Sigmoid colon (tissue), 6 donors: ENCODE measurements at regions not wholly inside any gene's neighbourhood (a gene's known extent, or its start where the extent isn't known, plus 50 kb on each side); places are given as distances from the start of the nearest gene placed in this dataset.

ENCODE experiments used
- DNase-seq: peaks from one replicate; pipeline ENCODE4 v3.0.0-alpha.2; 2019
- H3K27ac ChIP-seq, 4 donors: fragments of 200-600 bp; sonication (generic); one replicate each; pipeline ENCODE4 v1.5.1; 2016 to 2019; ENCODE audit warnings: mild to moderate bottlenecking in 1 of 4
- H3K27me3 ChIP-seq, 3 donors: fragments of 200-600 bp; sonication (generic); one replicate each; pipeline ENCODE4 v1.5.1; 2019; ENCODE audit warnings: mild to moderate bottlenecking in 1 of 3
- H3K36me3 ChIP-seq, 4 donors: fragments of 200-600 bp; sonication (generic); one replicate each; pipeline ENCODE4 v1.5.1; 2016 to 2019
- H3K4me1 ChIP-seq, 4 donors: fragments of 200-600 bp; sonication (generic); one replicate each; pipeline ENCODE4 v1.5.1; 2017 to 2019
- H3K4me3 ChIP-seq, 4 donors: fragments of 200-600 bp; sonication (generic); one replicate each; pipeline ENCODE4 v1.5.1; 2017 to 2019; ENCODE audit warnings: mild to moderate bottlenecking in 2 of 4, moderate library complexity in 1 of 4
- H3K9me3 ChIP-seq, 4 donors: fragments of 200-600 bp in 3 of 4; sonication (generic) in 3 of 4; one replicate each; pipeline versions ENCODE4 v1.5.1 to v1.6.1; 2013 to 2019
- CTCF ChIP-seq, 4 experiments: fragments of 450-650 bp in 3 of 4; fragments of 200-600 bp in 1 of 4; IDR thresholded peaks; one replicate each; pipeline ENCODE4 v1.5.1; 2016 to 2019; ENCODE audit warnings: antibody characterized with exemption in 4 of 4, mild to moderate bottlenecking in 3 of 4, moderate library complexity in 2 of 4
- EP300 ChIP-seq, 4 donors: sonication (generic); formaldehyde crosslinking; IDR thresholded peaks; one replicate each; pipeline ENCODE4 v1.6.1; 2017; ENCODE audit warnings: antibody characterized with exemption in 4 of 4
- POLR2A ChIP-seq, 2 donors: fragments of 450-650 bp; IDR thresholded peaks; one replicate each; pipeline ENCODE4 v1.6.1; 2016; ENCODE audit warnings: antibody characterized with exemption in 2 of 2, mild to moderate bottlenecking in 2 of 2, moderate library complexity in 2 of 2
- POLR2AphosphoS5 ChIP-seq, 4 donors: sonication (generic); formaldehyde crosslinking; IDR thresholded peaks; one replicate each; pipeline ENCODE4 v1.6.1; 2017; ENCODE audit warnings: antibody characterized with exemption in 4 of 4
- WGBS, 2 donors: extraction: QIAGEN DNeasy Blood & Tissue Kit; methylation state at CpG; one replicate each; pipeline ENCODE4 v1.1.7; 2013; 5-methylcytosine and 5-hydroxymethylcytosine counted together
- intact Hi-C: fragments of 100-400 bp; cut with DNase I; formaldehyde crosslinking; loops from one replicate; pipeline ENCODE4 v1.15.1; 2023
- donor health status: healthy with polysubstance abuse.
- donor health status: healthy.

DNA sequence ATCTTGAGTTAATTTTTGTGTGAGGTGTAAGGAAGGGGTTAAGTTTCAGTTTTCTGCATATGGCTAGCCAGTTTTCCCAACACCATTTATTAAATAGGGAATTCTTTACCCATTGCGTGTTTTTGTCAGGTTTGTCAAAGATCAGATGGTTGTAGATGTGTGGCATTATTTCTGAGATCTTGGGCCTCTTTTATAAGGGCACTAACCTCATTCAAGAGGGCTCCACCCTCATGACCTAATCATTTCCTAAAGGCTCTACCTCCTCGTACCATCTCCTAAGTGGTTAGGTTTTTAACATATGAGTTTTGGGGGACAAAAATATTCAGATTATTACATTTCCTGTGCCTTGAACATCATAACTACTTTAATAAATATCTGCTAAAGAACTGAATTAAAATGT lies 510.9 kb downstream of the UTRN start:
- intact Hi-C loops: no loop called here
- Histone ChIP-seq H3K4me3 (no peak overlapping the region), H3K4me1 (peaks cover 0 to 8% (median 0%) of the 10 kb centered on the region in 4 donors), H3K27ac (no peak overlapping the region), H3K27me3 (no peaks in the 10 kb centered on the region), H3K36me3 (peaks cover 0 to 13% (median 2%) of the 10 kb centered on the region in 4 donors), H3K9me3 (no peaks in the 10 kb centered on the region)
- DNase-seq: no peak
- TF ChIP-seq POLR2AphosphoS5 (IDR thresholded peaks at IDR 0.05): no peak
- no peak for TF ChIP-seq EP300 (IDR thresholded peaks at IDR 0.05)
- TF ChIP-seq POLR2A (IDR thresholded peaks at IDR 0.05): no peak
- TF ChIP-seq CTCF (IDR thresholded peaks at IDR 0.05): no peak
- WGBS, 2 donors: 95 to 96% methylated on average over 2 of the region's 2 CpGs

DNA sequence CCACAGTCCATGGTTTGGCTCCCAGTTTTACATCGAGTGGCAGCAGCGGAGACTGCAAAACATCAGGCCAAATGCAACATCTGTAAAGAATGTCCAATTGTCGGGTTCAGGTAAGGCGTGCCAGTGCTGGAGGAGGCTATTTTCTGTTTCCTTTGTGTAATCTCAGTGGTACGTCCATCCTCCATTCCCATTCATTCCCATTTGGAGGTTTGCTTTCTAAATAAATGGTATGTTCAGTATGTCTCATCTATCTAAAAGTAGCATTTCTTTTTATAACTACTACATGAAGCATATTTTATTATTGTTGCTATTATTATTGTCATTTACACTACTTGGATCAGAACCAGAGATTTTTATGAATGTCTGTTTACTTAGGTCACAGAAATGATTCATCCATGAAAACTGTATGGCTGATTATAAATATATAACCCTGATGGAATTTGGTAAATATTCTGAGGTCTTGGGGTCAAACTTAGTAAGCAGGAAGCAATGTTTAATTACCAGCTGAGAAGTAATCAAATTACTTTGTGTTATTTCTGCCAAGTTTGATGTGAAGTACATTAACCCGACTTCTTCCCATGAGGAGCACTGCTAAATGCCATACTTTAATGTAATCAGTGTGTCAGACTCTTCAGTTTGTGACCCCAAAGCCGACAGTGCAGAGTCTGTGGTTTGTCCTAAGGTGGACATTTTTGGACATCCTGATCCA lies 512.9 kb downstream of the UTRN start:
- H3K36me3 ChIP-seq: peaks cover 0 to 13% (median 2%) of the 10 kb centered on the region in 4 donors
- WGBS, 2 donors: 86 to 91% methylated on average over 7 of the region's 7 CpGs
- DNase-seq: no peak
- TF ChIP-seq CTCF (IDR thresholded peaks at IDR 0.05) (no peak), EP300 (IDR thresholded peaks at IDR 0.05) (no peak), POLR2A (IDR thresholded peaks at IDR 0.05) (no peak)
- peaks cover 0 to 8% (median 0%) of the 10 kb centered on the region in 4 donors for H3K4me1 ChIP-seq
- intact Hi-C loops: no loop called here
- no peaks in the 10 kb centered on the region for H3K27me3 ChIP-seq
- H3K27ac ChIP-seq: no peak overlapping the region
- H3K4me3 ChIP-seq: no peak overlapping the region
- no peaks in the 10 kb centered on the region for H3K9me3 ChIP-seq

GRCh38 chr6:144804246-144804790 lies 519.2 kb downstream of the UTRN start:
- no peaks in the 10 kb centered on the region for H3K36me3 ChIP-seq
- intact Hi-C loops: no loop called here
- TF ChIP-seq CTCF (IDR thresholded peaks at IDR 0.05): no peak
- TF ChIP-seq POLR2AphosphoS5 (IDR thresholded peaks at IDR 0.05): no peak
- no peak for TF ChIP-seq POLR2A (IDR thresholded peaks at IDR 0.05)
- TF ChIP-seq EP300 (IDR thresholded peaks at IDR 0.05): no peak

GRCh38 chr6:144805049-144805448 lies 519.9 kb downstream of the UTRN start:
- Histone ChIP-seq H3K9me3 (no peaks in the 10 kb centered on the region), H3K36me3 (no peaks in the 10 kb centered on the region), H3K4me3 (no peak overlapping the region), H3K27me3 (no peaks in the 10 kb centered on the region), H3K27ac (no peak overlapping the region), H3K4me1 (no peaks in the 10 kb centered on the region)
- DNase-seq: no peak
- WGBS, 2 donors: 32 to 66% methylated on average over 1 of the region's 1 CpG
- intact Hi-C loops: no loop called here
- TF ChIP-seq CTCF (IDR thresholded peaks at IDR 0.05): no peak
- no peak for TF ChIP-seq EP300 (IDR thresholded peaks at IDR 0.05)
- no peak for TF ChIP-seq POLR2A (IDR thresholded peaks at IDR 0.05)
- TF ChIP-seq POLR2AphosphoS5 (IDR thresholded peaks at IDR 0.05): no peak

More at GRCh38 chr6:144804246-144804790, 519.2 kb downstream of the UTRN start:
- Histone ChIP-seq H3K4me3 (no peak overlapping the region), H3K9me3 (no peaks in the 10 kb centered on the region), H3K27ac (no peak overlapping the region), H3K4me1 (no peaks in the 10 kb centered on the region), H3K27me3 (no peaks in the 10 kb centered on the region)
- DNase-seq: no peak

DNA sequence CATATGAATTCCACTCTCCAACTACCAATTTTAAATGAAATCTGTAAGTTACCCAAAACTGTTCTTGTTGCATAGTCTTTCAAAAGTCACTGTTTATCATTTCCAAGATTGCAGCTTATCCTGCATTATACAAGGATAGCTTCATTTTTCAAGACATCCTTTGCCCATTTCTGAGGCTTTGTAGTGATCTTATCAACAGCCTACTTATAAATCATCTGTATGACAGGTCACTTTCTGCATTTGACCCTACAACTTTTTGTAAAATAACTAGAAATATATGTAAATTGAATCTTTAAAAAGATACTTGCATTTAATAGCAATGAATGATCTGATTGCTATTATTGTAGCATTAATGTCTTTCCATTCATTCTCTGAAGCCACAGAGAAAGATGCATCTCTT lies 521.1 kb downstream of the UTRN start:
- H3K36me3 ChIP-seq: no peaks in the 10 kb centered on the region
- DNase-seq: no peak
- H3K9me3 ChIP-seq: no peaks in the 10 kb centered on the region
- no peak for TF ChIP-seq POLR2AphosphoS5 (IDR thresholded peaks at IDR 0.05)
- no peak for TF ChIP-seq EP300 (IDR thresholded peaks at IDR 0.05)
- no peak for TF ChIP-seq POLR2A (IDR thresholded peaks at IDR 0.05)
- no peak for TF ChIP-seq CTCF (IDR thresholded peaks at IDR 0.05)
- intact Hi-C loops: no loop called here
- no peak overlapping the region for H3K4me3 ChIP-seq
- H3K4me1 ChIP-seq: no peaks in the 10 kb centered on the region
- no peaks in the 10 kb centered on the region for H3K27me3 ChIP-seq
- H3K27ac ChIP-seq: no peak overlapping the region
